Esophagus squamous epithelium (tissue), 5 donors: ENCODE measurements at regions not wholly inside any gene's neighbourhood (a gene's known extent, or its start where the extent isn't known, plus 50 kb on each side); places are given as distances from the start of the nearest gene placed in this dataset.
A peak's percentile ranks its signal among the peaks of the same experiment; 100 is the strongest.

ENCODE experiments used
- DNase-seq: peaks from one replicate; lab custom pipeline; 2025; lab: John Stamatoyannopoulos, UW
- H3K27ac ChIP-seq, 4 donors: fragments of 200-600 bp; sonication (generic); one replicate each; pipeline ENCODE4 v1.5.1; 2016 to 2019; ENCODE audit warnings: mild to moderate bottlenecking in 1 of 4
- H3K27me3 ChIP-seq, 4 donors: fragments of 200-600 bp; sonication (generic); 1 replicate in 3 of 4; 2 replicates in 1 of 4; pipeline versions ENCODE4 v1.5.1 to v1.6.0; 2017 to 2021; ENCODE audit warnings: antibody characterized with exemption in 1 of 4
- H3K36me3 ChIP-seq, 3 donors: fragments of 200-600 bp; sonication (generic); one replicate each; pipeline ENCODE4 v1.5.1; 2016 to 2019
- H3K4me1 ChIP-seq, 3 donors: fragments of 200-600 bp; sonication (generic); one replicate each; pipeline ENCODE4 v1.5.1; 2017 to 2019
- H3K4me3 ChIP-seq, 4 donors: fragments of 200-600 bp; sonication (generic); 1 replicate in 3 of 4; 2 replicates in 1 of 4; pipeline ENCODE4 v1.5.1; 2016 to 2019; ENCODE audit warnings: mild to moderate bottlenecking in 2 of 4, moderate library complexity in 1 of 4
- H3K9me3 ChIP-seq, 3 donors: fragments of 200-600 bp; sonication (generic); one replicate each; pipeline ENCODE4 v1.5.1; 2016 to 2019
- POLR2A ChIP-seq, 4 donors: fragments of 450-650 bp; IDR thresholded peaks; one replicate each; pipeline ENCODE4 v1.6.1; 2017; ENCODE audit warnings: antibody characterized with exemption in 4 of 4, mild to moderate bottlenecking in 4 of 4, moderate library complexity in 3 of 4
- WGBS, 2 donors: methylation state at CpG; one replicate each; pipeline ENCODE4 v1.1.5; 2018; 5-methylcytosine and 5-hydroxymethylcytosine counted together
- intact Hi-C: fragments of 100-400 bp; cut with DNase I; formaldehyde crosslinking; loops from one replicate; pipeline ENCODE4 v1.15.0; 2022
- TF ChIP-seq, protein P1 (sequence below), 6 experiments: fragments of 450-650 bp in 4 of 6; fragments of 200-600 bp in 2 of 6; sonication (generic) in 2 of 6; IDR thresholded peaks; one replicate each; pipeline ENCODE4 v1.5.1; 2016 to 2019; ENCODE audit warnings: antibody characterized with exemption in 6 of 6, mild to moderate bottlenecking in 4 of 6, moderate library complexity in 4 of 6
- donor health status: DM: yes; HTN: yes; CAD: no.

- TF ChIP-seq, protein P1, sequence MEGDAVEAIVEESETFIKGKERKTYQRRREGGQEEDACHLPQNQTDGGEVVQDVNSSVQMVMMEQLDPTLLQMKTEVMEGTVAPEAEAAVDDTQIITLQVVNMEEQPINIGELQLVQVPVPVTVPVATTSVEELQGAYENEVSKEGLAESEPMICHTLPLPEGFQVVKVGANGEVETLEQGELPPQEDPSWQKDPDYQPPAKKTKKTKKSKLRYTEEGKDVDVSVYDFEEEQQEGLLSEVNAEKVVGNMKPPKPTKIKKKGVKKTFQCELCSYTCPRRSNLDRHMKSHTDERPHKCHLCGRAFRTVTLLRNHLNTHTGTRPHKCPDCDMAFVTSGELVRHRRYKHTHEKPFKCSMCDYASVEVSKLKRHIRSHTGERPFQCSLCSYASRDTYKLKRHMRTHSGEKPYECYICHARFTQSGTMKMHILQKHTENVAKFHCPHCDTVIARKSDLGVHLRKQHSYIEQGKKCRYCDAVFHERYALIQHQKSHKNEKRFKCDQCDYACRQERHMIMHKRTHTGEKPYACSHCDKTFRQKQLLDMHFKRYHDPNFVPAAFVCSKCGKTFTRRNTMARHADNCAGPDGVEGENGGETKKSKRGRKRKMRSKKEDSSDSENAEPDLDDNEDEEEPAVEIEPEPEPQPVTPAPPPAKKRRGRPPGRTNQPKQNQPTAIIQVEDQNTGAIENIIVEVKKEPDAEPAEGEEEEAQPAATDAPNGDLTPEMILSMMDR (IDR thresholded peaks at IDR 0.05): no peak
- no peak for TF ChIP-seq POLR2A (IDR thresholded peaks at IDR 0.05)
- peak overlapping the region in 2 of 4 donors; percentile 6 to 26 for H3K4me3 ChIP-seq
- DNase-seq: no peak
- H3K36me3 ChIP-seq: no peaks in the 10 kb centered on the region
- intact Hi-C loops: no loop called here
- no peaks in the 10 kb centered on the region for H3K9me3 ChIP-seq
- H3K4me1 ChIP-seq: peaks cover 31 to 74% (median 35%) of the 10 kb centered on the region in 3 donors
- no peaks in the 10 kb centered on the region for H3K27me3 ChIP-seq
- H3K27ac ChIP-seq: peak overlapping the region; percentile 85 to 94 (median 89)
- 15 to 34% methylated on average over 8 of the region's 9 CpGs for WGBS, 2 donors
Measured at GRCh38 chr14:51395361-51395849, 155.4 kb downstream of the TMX1 start.

DNA sequence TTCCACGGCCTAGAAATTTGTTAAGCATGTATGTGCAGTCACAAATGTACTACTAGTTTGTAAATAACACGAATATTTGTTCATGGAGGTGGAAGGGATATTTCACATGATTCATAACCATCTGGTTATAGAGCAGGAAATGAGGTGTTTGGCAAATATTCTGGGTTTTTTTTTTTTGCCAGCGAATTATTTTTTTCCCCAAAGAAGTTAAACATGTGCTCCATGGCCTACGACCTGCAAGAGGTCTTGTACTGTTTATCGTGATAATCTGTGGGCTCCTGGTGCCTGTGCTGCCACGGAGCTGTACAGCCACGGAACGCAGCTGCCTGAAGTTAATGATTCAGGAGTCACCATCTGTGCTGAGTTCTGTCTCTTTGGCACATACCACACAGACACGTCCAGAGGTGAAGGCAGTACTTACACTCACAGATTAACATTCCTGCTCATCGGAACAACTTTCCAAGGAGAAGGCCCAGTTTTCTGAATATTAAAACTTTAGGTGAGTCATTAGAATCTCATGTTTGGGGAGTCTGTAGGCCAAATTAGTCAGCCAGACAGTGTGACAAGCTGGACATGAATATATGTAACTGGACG, 156.3 kb downstream of the TMX1 start:
- DNase-seq: no peak

DNA sequence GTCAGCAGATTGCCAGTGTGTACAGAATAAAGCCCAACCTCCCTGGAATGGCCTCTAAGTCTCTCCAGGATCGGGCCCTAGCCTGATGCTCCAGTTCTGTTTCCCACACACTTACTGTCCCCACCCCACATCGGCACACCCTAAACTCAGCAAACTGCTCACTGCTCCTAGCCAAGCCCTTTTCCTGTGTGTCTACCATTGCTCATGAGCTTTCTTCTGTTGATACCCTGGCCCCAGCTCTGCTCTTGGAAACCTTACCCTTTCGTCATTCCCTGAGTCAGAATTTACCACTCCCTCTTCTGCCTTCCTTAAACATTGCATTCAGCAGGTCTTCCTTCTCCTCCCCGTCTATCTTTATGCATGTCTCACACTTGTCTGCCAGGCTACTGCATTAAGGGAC, 158.9 kb downstream of the TMX1 start:
- intact Hi-C loops: no loop called here
- H3K4me1 ChIP-seq: peaks cover 30 to 78% (median 43%) of the 10 kb centered on the region in 3 donors
- H3K4me3 ChIP-seq: no peak overlapping the region
- H3K9me3 ChIP-seq: no peaks in the 10 kb centered on the region
- no peak for DNase-seq
- WGBS, 2 donors: 24 to 44% methylated on average over 4 of the region's 4 CpGs
- TF ChIP-seq, protein P1 (IDR thresholded peaks at IDR 0.05): peak in 2 of 6 experiments; percentile 7 to 23
- TF ChIP-seq POLR2A (IDR thresholded peaks at IDR 0.05): no peak
- H3K36me3 ChIP-seq: no peaks in the 10 kb centered on the region
- no peaks in the 10 kb centered on the region for H3K27me3 ChIP-seq
- H3K27ac ChIP-seq: peak overlapping the region; percentile 53 to 94 (median 83)

More for the DNA sequence above, 156.3 kb downstream of the TMX1 start:
- Histone ChIP-seq H3K27ac (peak overlapping the region; percentile 85 to 94 (median 89)), H3K4me1 (peaks cover 31 to 83% (median 43%) of the 10 kb centered on the region in 3 donors), H3K36me3 (no peaks in the 10 kb centered on the region), H3K9me3 (no peaks in the 10 kb centered on the region), H3K27me3 (no peaks in the 10 kb centered on the region), H3K4me3 (no peak overlapping the region)
- 25 to 26% methylated on average over 11 of the region's 11 CpGs for WGBS, 2 donors
- TF ChIP-seq POLR2A (IDR thresholded peaks at IDR 0.05): no peak
- TF ChIP-seq, protein P1 (IDR thresholded peaks at IDR 0.05): no peak
- intact Hi-C loops: no loop called here

- peak overlapping the region in 3 of 4 donors; percentile 76 to 94 (median 90) for H3K27ac ChIP-seq
- H3K36me3 ChIP-seq: no peaks in the 10 kb centered on the region
- H3K27me3 ChIP-seq: no peaks in the 10 kb centered on the region
- 67 to 74% methylated on average over 2 of the region's 2 CpGs for WGBS, 2 donors
- TF ChIP-seq, protein P1 (IDR thresholded peaks at IDR 0.05): no peak
- no peak for TF ChIP-seq POLR2A (IDR thresholded peaks at IDR 0.05)
- peaks cover 19 to 66% (median 31%) of the 10 kb centered on the region in 3 donors for H3K4me1 ChIP-seq
- DNase-seq: no peak
- no peaks in the 10 kb centered on the region for H3K9me3 ChIP-seq
- H3K4me3 ChIP-seq: no peak overlapping the region
- intact Hi-C loops: no loop called here
Measured at GRCh38 chr14:51400139-51400538, 160.1 kb downstream of the TMX1 start.

GRCh38 chr14:51401272-51401671, 161.2 kb downstream of the TMX1 start:
- peak overlapping the region in 3 of 4 donors; percentile 34 to 94 (median 90) for H3K27ac ChIP-seq
- intact Hi-C loops: no loop called here
- H3K27me3 ChIP-seq: no peaks in the 10 kb centered on the region
- peaks cover 10 to 54% (median 20%) of the 10 kb centered on the region in 3 donors for H3K4me1 ChIP-seq
- no peaks in the 10 kb centered on the region for H3K36me3 ChIP-seq
- WGBS, 2 donors: 68 to 80% methylated on average over 2 of the region's 2 CpGs
- DNase-seq: no peak
- H3K9me3 ChIP-seq: no peaks in the 10 kb centered on the region
- no peak overlapping the region for H3K4me3 ChIP-seq
- TF ChIP-seq, protein P1 (IDR thresholded peaks at IDR 0.05): no peak
- no peak for TF ChIP-seq POLR2A (IDR thresholded peaks at IDR 0.05)
